GM12878 (cell line): ENCODE measurements at regions not wholly inside any gene's neighbourhood (a gene's known extent, or its start where the extent isn't known, plus 50 kb on each side); places are given as distances from the start of the nearest gene placed in this dataset.

Source experiments
- ATAC-seq: fragments of 200-7000 bp; cut with Tn5 transposase; 3 replicates; pipeline ENCODE4 v1.9.1; 2020; ENCODE audit warnings: mild to moderate bottlenecking, moderate library complexity
- BruUV-seq: library from RNA; stranded (reverse); fragments of 400-500 nt; replicated peaks from 2 replicates; lab custom pipeline; 2021; lab: Mats Ljungman, UMichigan
- CTCF ChIA-PET: fragments of 300-600 bp; sonication (Branson Sonifier 250); formaldehyde crosslinking; extraction: SDS; loops from one replicate; lab custom pipeline; 2021; ENCODE audit warnings: inconsistent platforms; lab: Yijun Ruan, JAX
- POLR2A ChIA-PET: fragments of 350-600 bp; formaldehyde crosslinking; extraction: SDS; loops from one replicate; lab custom pipeline; 2021; ENCODE audit warnings: inconsistent platforms; lab: Charles Lee
- RAD21 ChIA-PET: fragments of 300-600 bp; sonication (Branson Sonifier 250); formaldehyde crosslinking; loops from one replicate; lab custom pipeline; 2023; ENCODE audit warnings: antibody characterized with exemption; ENCODE audit not compliant: unreplicated experiment; lab: Charles Lee
- SMC1A ChIA-PET: fragments of 300-600 bp; sonication (Branson Sonifier 250); formaldehyde crosslinking; loops from one replicate; lab custom pipeline; 2023; ENCODE audit not compliant: unreplicated experiment, uncharacterized antibody; lab: Charles Lee
- DNase-seq: peaks from one replicate; pipeline ENCODE4 v3.0.0-alpha.2; 2011; ENCODE audit warnings: low read depth, low spot score
- FAIRE-seq: peaks from 3 replicates; lab custom pipeline; 2011; peaks lifted over from hg19 to GRCh38; lab: Jason Lieb, UNC
- H2AFZ ChIP-seq: 2 replicates; pipeline ENCODE4 v1.6.0; 2011; ENCODE audit warnings: low read depth, low read length, control low read depth; ENCODE audit not compliant: control insufficient read depth
- H3K27ac ChIP-seq: 2 replicates; pipeline ENCODE4 v1.5.1; 2011; ENCODE audit warnings: control low read depth; ENCODE audit not compliant: control insufficient read depth, insufficient read depth
- H3K27me3 ChIP-seq, 2 experiments: replicated peaks in 1 of 2; 2 replicates each; pipeline versions ENCODE4 v1.6.0 to v1.6.1; 2011; ENCODE audit warnings: low read length in 1 of 2; ENCODE audit not compliant: control insufficient read depth in 2 of 2, insufficient read depth in 2 of 2
- H3K36me3 ChIP-seq, 2 experiments: 2 replicates each; pipeline ENCODE4 v1.5.1; 2011; ENCODE audit warnings: low read length in 1 of 2; ENCODE audit not compliant: control insufficient read depth in 2 of 2, insufficient read depth in 2 of 2
- H3K4me1 ChIP-seq: 2 replicates; pipeline ENCODE4 v1.6.1; 2011; ENCODE audit warnings: mild to moderate bottlenecking, low read length, moderate library complexity, mixed read lengths; ENCODE audit not compliant: control insufficient read depth, insufficient read depth
- H3K4me2 ChIP-seq: 2 replicates; pipeline ENCODE4 v1.6.0; 2011; ENCODE audit warnings: control low read depth; ENCODE audit not compliant: control insufficient read depth, insufficient read depth
- H3K4me3 ChIP-seq: fragments of 200-600 bp; sonication (generic); 2 replicates; pipeline ENCODE4 v1.5.1; 2016
- H3K79me2 ChIP-seq: 2 replicates; pipeline ENCODE4 v1.6.0; 2011; ENCODE audit warnings: low read length; ENCODE audit not compliant: control insufficient read depth, insufficient read depth
- H3K9ac ChIP-seq: 2 replicates; pipeline ENCODE4 v1.8.0; 2011; ENCODE audit warnings: low read length, control low read depth, mixed read lengths; ENCODE audit not compliant: control insufficient read depth, insufficient read depth
- H3K9me3 ChIP-seq: replicated peaks from 3 replicates; pipeline ENCODE4 v1.5.1; 2011; ENCODE audit warnings: mild to moderate bottlenecking, low read length; ENCODE audit not compliant: control insufficient read depth, insufficient read depth
- H4K20me1 ChIP-seq: 2 replicates; pipeline ENCODE4 v1.6.0; 2011; ENCODE audit not compliant: control insufficient read depth, insufficient read depth
- ATF2 ChIP-seq: IDR thresholded peaks from 2 replicates; pipeline ENCODE4 v1.6.1; 2012; ENCODE audit warnings: low read length, inconsistent platforms
- CBFB ChIP-seq: IDR thresholded peaks from 2 replicates; pipeline ENCODE4 v1.6.1; 2016; ENCODE audit warnings: antibody characterized with exemption, low read depth
- CEBPB ChIP-seq, 2 experiments: fragments of 150-350 bp in 1 of 2; IDR thresholded peaks; 2 replicates each; pipeline ENCODE4 v1.6.1; 2012 to 2014; ENCODE audit warnings: low read depth in 2 of 2, low read length in 2 of 2, borderline replicate concordance in 1 of 2, inconsistent platforms in 1 of 2
- CHD1 ChIP-seq: IDR thresholded peaks from 2 replicates; pipeline ENCODE4 v1.6.1; 2012; ENCODE audit warnings: low read depth, low read length, improper control_type of control experiment
- ESRRA ChIP-seq: IDR thresholded peaks from 2 replicates; pipeline ENCODE4 v1.6.1; 2012; ENCODE audit warnings: mild to moderate bottlenecking, low read length, improper control_type of control experiment
- IKZF1 ChIP-seq: fragments of 450-650 bp; conservative IDR thresholded peaks from 2 replicates; pipeline ENCODE4 v1.6.1; 2017; ENCODE audit warnings: antibody characterized with exemption, mild to moderate bottlenecking
- IRF4 ChIP-seq: IDR thresholded peaks from 2 replicates; pipeline ENCODE4 v1.6.1; 2011; ENCODE audit warnings: low read depth, low read length
- MEF2B ChIP-seq: fragments of 450-650 bp; IDR thresholded peaks from 2 replicates; pipeline ENCODE4 v1.6.1; 2018; ENCODE audit warnings: mild to moderate bottlenecking, moderate library complexity; ENCODE audit not compliant: partially characterized antibody, poor library complexity, severe bottlenecking
- MLLT1 ChIP-seq: fragments of 450-650 bp; IDR thresholded peaks from 2 replicates; pipeline ENCODE4 v1.6.1; 2016; ENCODE audit warnings: mild to moderate bottlenecking
- MXI1 ChIP-seq: fragments of 150-350 bp; IDR thresholded peaks from 2 replicates; pipeline ENCODE4 v1.6.1; 2011; ENCODE audit warnings: low read depth, mild to moderate bottlenecking, inconsistent platforms, low read length, improper control_type of control experiment
- NBN ChIP-seq: fragments of 450-650 bp; IDR thresholded peaks from 2 replicates; pipeline ENCODE4 v1.6.1; 2016
- NKRF ChIP-seq: fragments of 450-650 bp; conservative IDR thresholded peaks from 2 replicates; pipeline ENCODE4 v1.6.1; 2017; ENCODE audit warnings: mild to moderate bottlenecking, moderate library complexity
- POLR2AphosphoS5 ChIP-seq: IDR thresholded peaks from 2 replicates; pipeline ENCODE4 v1.6.1; 2011; ENCODE audit warnings: mild to moderate bottlenecking, low read length, inconsistent platforms
- RCOR1 ChIP-seq: conservative IDR thresholded peaks from 2 replicates; pipeline ENCODE4 v1.6.1; 2012; ENCODE audit warnings: low read depth, low read length, improper control_type of control experiment
- RELA ChIP-seq: fragments of 450-650 bp; IDR thresholded peaks from 2 replicates; pipeline ENCODE4 v1.8.0; 2014; ENCODE audit warnings: borderline replicate concordance; ENCODE audit not compliant: partially characterized antibody
- RUNX3 ChIP-seq: IDR thresholded peaks from 2 replicates; pipeline ENCODE4 v1.6.1; 2012; ENCODE audit warnings: low read length, inconsistent platforms
- SMC3 ChIP-seq: IDR thresholded peaks from 2 replicates; pipeline ENCODE4 v1.6.1; 2011; ENCODE audit warnings: low read length, improper control_type of control experiment, borderline replicate concordance
- ZBED1 ChIP-seq: IDR thresholded peaks from 2 replicates; pipeline ENCODE4 v1.6.1; 2016; ENCODE audit warnings: borderline replicate concordance
- ZBTB11 ChIP-seq: fragments of 450-650 bp; formaldehyde crosslinking; IDR thresholded peaks from 2 replicates; pipeline ENCODE4 v1.5.0; 2022; ENCODE audit warnings: mild to moderate bottlenecking, missing genetic modification characterization
- WGBS: methylation state at CpG from one replicate; pipeline ENCODE4 v1.1.6; 2016; ENCODE audit warnings: low lambda C conversion rate; ENCODE audit not compliant: insufficient replicate concordance, insufficient coverage; ENCODE audit errors: missing lambda C conversion rate; 5-methylcytosine and 5-hydroxymethylcytosine counted together
- in situ Hi-C: fragments of 300-500 bp; cut with MboI; formaldehyde crosslinking; loops from 9 replicates; pipeline ENCODE4 v1.14.3; 2018; ENCODE audit warnings: mixed read lengths
- intact Hi-C: fragments of 100-400 bp; cut with micrococcal nuclease; formaldehyde crosslinking; loops from one replicate; pipeline ENCODE4 v1.14.2; 2022; ENCODE audit not compliant: unreplicated experiment

- CTCF ChIA-PET, result interaction anchor here (0.8 to 1.0 kb wide), 2 partner anchors 13 to 121 kb away, joined by 3 read pairs; no protein-coding TSS in a partner anchor
- no peak overlapping the region for H2AFZ ChIP-seq
- H3K36me3 ChIP-seq, result no peaks in the 10 kb centered on the region
- H4K20me1 ChIP-seq, result no peaks in the 10 kb centered on the region
- no TSS peak for BruUV-seq
- SMC1A ChIA-PET, result interaction anchor here (1.4 kb wide), 1 partner anchor 46 kb away, joined by 4 read pairs; no protein-coding TSS in a partner anchor
- H3K27ac ChIP-seq, result no peak overlapping the region
- H3K9ac ChIP-seq, result no peak overlapping the region
- FAIRE-seq, result no peak
- no peaks in the 10 kb centered on the region for H3K4me1 ChIP-seq
- no peak for ATAC-seq
- no peak for DNase-seq
- intact Hi-C loops (no loop called here), in situ Hi-C loops (no loop called here)
- H3K79me2 ChIP-seq, result no peaks in the 10 kb centered on the region
- RAD21 ChIA-PET, result no interaction called here
- POLR2A ChIA-PET, result no interaction called here
- WGBS, result 66% methylated on average over 8 of the region's 8 CpGs
- no peak overlapping the region for H3K4me2 ChIP-seq
- no peaks in the 10 kb centered on the region for H3K9me3 ChIP-seq
- H3K27me3 ChIP-seq, result no peaks in the 10 kb centered on the region
- H3K4me3 ChIP-seq, result no peak overlapping the region
- TF ChIP-seq IRF4, result no peak
- no peak for TF ChIP-seq MXI1
- TF ChIP-seq MEF2B, result no peak
- no peak for TF ChIP-seq IKZF1
- no peak for TF ChIP-seq POLR2AphosphoS5
- no peak for TF ChIP-seq ATF2
- TF ChIP-seq SMC3, result no peak
- no peak for TF ChIP-seq CEBPB (IDR thresholded peaks at IDR 0.05; ENCODE audit: borderline replicate concordance in 1 of 2, low read depth in 2 of 2, low read length in 2 of 2)
- no peak for TF ChIP-seq RCOR1
- no peak for TF ChIP-seq CHD1
- no peak for TF ChIP-seq RELA
- TF ChIP-seq NKRF, result no peak
- TF ChIP-seq ESRRA, result no peak
- TF ChIP-seq ZBED1, result no peak
- TF ChIP-seq RUNX3, result no peak
- TF ChIP-seq ZBTB11, result no peak
- TF ChIP-seq NBN, result no peak
- no peak for TF ChIP-seq MLLT1
- no peak for TF ChIP-seq CBFB
Measured at GRCh38 chr4:141576585-141577110, 59.7 kb upstream of the IL15 start.
